ENCODE measurements at regions not wholly inside any gene's neighbourhood (a gene's known extent, or its start where the extent isn't known, plus 50 kb on each side); places are given as distances from the start of the nearest gene placed in this dataset.

GRCh38 chr4:187362937-187363857 lies 632.4 kb upstream of the ZFP42 start:
- H3K36me3 ChIP-seq (replicated peaks in 1 of 2; ENCODE audit: control insufficient read depth in 1 of 2, insufficient read depth in 2 of 2, low read length in 2 of 2): no peaks in the 10 kb centered on the region
- no peaks in the 10 kb centered on the region for H3K79me2 ChIP-seq (ENCODE audit: insufficient read depth, low read length)
- no peaks in the 10 kb centered on the region for H3K4me1 Mint-ChIP-seq
- H3K9ac ChIP-seq (ENCODE audit: insufficient read depth, low read length, poor library complexity, severe bottlenecking): no peak overlapping the region
- no peak overlapping the region for H2AFZ ChIP-seq (ENCODE audit: insufficient read depth, low read depth, low read length, poor library complexity, severe bottlenecking)
- H3K9me3 ChIP-seq (replicated peaks in 1 of 2; ENCODE audit: control insufficient read depth in 1 of 2, insufficient read depth in 1 of 2, low read length in 2 of 2): peaks cover 10 to 22% of the 10 kb centered on the region in 2 donors
- H3K9me3 Mint-ChIP-seq: peaks cover 0 to 24% (median 9%) of the 10 kb centered on the region in 7 donors
- H3K4me3 Mint-ChIP-seq: no peak overlapping the region
- H3K27ac ChIP-seq (ENCODE audit: low read depth in 1 of 2, low read length in 2 of 2): no peak overlapping the region
- no peak overlapping the region for H3K4me2 ChIP-seq (replicated peaks; ENCODE audit: extremely low read depth, low read length, poor library complexity, severe bottlenecking)
- H3K27ac Mint-ChIP-seq: no peak overlapping the region
- H3K27me3 ChIP-seq (ENCODE audit: control insufficient read depth in 2 of 2, insufficient read depth in 2 of 2, low read length in 2 of 2): no peaks in the 10 kb centered on the region
- DNase-seq: no peak
- intact Hi-C loops (cut with micrococcal nuclease): no loop called here
- TF ChIP-seq, protein P1, sequence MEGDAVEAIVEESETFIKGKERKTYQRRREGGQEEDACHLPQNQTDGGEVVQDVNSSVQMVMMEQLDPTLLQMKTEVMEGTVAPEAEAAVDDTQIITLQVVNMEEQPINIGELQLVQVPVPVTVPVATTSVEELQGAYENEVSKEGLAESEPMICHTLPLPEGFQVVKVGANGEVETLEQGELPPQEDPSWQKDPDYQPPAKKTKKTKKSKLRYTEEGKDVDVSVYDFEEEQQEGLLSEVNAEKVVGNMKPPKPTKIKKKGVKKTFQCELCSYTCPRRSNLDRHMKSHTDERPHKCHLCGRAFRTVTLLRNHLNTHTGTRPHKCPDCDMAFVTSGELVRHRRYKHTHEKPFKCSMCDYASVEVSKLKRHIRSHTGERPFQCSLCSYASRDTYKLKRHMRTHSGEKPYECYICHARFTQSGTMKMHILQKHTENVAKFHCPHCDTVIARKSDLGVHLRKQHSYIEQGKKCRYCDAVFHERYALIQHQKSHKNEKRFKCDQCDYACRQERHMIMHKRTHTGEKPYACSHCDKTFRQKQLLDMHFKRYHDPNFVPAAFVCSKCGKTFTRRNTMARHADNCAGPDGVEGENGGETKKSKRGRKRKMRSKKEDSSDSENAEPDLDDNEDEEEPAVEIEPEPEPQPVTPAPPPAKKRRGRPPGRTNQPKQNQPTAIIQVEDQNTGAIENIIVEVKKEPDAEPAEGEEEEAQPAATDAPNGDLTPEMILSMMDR (IDR thresholded peaks at IDR 0.05): no peak
- H3K4me3 ChIP-seq (replicated peaks in 1 of 3; ENCODE audit: low read depth in 2 of 3, low read length in 3 of 3): no peak overlapping the region
- H4K20me1 ChIP-seq (ENCODE audit: insufficient read depth, low read length): no peaks in the 10 kb centered on the region
- WGBS (ENCODE audit: insufficient coverage): 93% methylated on average over 19 of the region's 31 CpGs
- H3K36me3 Mint-ChIP-seq: no peaks in the 10 kb centered on the region
- no peaks in the 10 kb centered on the region for H3K27me3 Mint-ChIP-seq (ENCODE audit: low read depth in 3 of 3)
- no peaks in the 10 kb centered on the region for H3K4me1 ChIP-seq (ENCODE audit: control insufficient read depth in 1 of 2, insufficient read depth in 2 of 2, low read length in 2 of 2)

DNA sequence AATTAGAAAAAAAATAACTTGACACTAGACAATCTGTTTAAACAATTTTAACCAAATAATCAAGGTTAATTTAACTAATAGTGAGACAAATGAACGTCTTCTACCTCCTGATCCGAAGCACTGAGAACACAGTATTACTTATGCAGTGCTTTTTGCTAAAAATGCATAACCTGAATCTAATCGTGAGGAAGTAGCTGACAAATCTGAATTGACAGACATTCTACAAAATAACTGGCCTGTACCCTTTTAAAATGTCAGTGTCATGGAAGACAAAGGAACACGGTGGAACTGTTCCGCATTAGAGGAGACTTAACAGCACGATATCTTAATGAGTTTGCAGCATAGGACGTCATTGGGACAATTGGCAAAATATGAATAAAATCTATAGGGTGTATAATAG lies 631.2 kb upstream of the ZFP42 start:
- no peak overlapping the region for H3K4me2 ChIP-seq (replicated peaks; ENCODE audit: extremely low read depth, low read length, poor library complexity, severe bottlenecking)
- no peaks in the 10 kb centered on the region for H3K36me3 ChIP-seq (replicated peaks in 1 of 2; ENCODE audit: control insufficient read depth in 1 of 2, insufficient read depth in 2 of 2, low read length in 2 of 2)
- Mint-ChIP-seq H3K9me3 (peaks cover 0 to 26% (median 9%) of the 10 kb centered on the region in 7 donors), H3K4me1 (no peaks in the 10 kb centered on the region), H3K27me3 (ENCODE audit: low read depth in 3 of 3) (no peaks in the 10 kb centered on the region), H3K27ac (no peak overlapping the region), H3K4me3 (no peak overlapping the region), H3K36me3 (no peaks in the 10 kb centered on the region)
- H4K20me1 ChIP-seq (ENCODE audit: insufficient read depth, low read length): no peaks in the 10 kb centered on the region
- TF ChIP-seq, protein P1 (IDR thresholded peaks at IDR 0.05): no peak
- no peak overlapping the region for H3K27ac ChIP-seq (ENCODE audit: low read depth in 1 of 2, low read length in 2 of 2)
- no peaks in the 10 kb centered on the region for H3K79me2 ChIP-seq (ENCODE audit: insufficient read depth, low read length)
- no peak overlapping the region for H2AFZ ChIP-seq (ENCODE audit: insufficient read depth, low read depth, low read length, poor library complexity, severe bottlenecking)
- H3K27me3 ChIP-seq (ENCODE audit: control insufficient read depth in 2 of 2, insufficient read depth in 2 of 2, low read length in 2 of 2): no peaks in the 10 kb centered on the region
- no peak overlapping the region for H3K9ac ChIP-seq (ENCODE audit: insufficient read depth, low read length, poor library complexity, severe bottlenecking)
- no peak overlapping the region for H3K4me3 ChIP-seq (replicated peaks in 1 of 3; ENCODE audit: low read depth in 2 of 3, low read length in 3 of 3)
- intact Hi-C loops (cut with micrococcal nuclease): no loop called here
- no peak for DNase-seq
- no peaks in the 10 kb centered on the region for H3K4me1 ChIP-seq (ENCODE audit: control insufficient read depth in 1 of 2, insufficient read depth in 2 of 2, low read length in 2 of 2)
- H3K9me3 ChIP-seq (replicated peaks in 1 of 2; ENCODE audit: control insufficient read depth in 1 of 2, insufficient read depth in 1 of 2, low read length in 2 of 2): peaks cover 8 to 25% of the 10 kb centered on the region in 2 donors
- WGBS (ENCODE audit: insufficient coverage): 96% methylated on average over 4 of the region's 7 CpGs
